ENCODE measurements at regions not wholly inside any gene's neighbourhood (a gene's known extent, or its start where the extent isn't known, plus 50 kb on each side); places are given as distances from the start of the nearest gene placed in this dataset.
"Not testable (repeated sequence)": the region's sequence is repeated elsewhere in the genome, so short reads cannot be mapped to it uniquely, and the experiment has no call there.

DNA sequence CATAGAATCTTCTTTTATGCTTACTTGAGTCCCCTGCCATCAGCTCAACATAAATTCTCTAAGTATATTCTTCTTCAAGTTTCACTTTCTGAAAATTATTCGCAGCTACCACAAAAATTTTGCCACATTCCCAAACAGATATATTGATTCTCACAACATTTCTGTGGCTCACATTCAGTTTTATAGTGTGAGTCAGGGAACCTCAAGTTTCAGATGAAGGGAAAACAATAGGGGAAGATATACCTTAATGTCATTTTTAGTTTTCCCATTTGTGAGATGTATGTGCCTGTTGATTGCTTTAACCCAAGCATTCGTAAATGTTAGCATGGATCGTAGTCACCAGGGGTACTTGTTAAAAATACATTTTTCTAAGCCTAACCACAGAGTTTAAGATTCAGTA, 465.8 kb downstream of the CCER1 start:
- DNase-seq, result no peak

DNA sequence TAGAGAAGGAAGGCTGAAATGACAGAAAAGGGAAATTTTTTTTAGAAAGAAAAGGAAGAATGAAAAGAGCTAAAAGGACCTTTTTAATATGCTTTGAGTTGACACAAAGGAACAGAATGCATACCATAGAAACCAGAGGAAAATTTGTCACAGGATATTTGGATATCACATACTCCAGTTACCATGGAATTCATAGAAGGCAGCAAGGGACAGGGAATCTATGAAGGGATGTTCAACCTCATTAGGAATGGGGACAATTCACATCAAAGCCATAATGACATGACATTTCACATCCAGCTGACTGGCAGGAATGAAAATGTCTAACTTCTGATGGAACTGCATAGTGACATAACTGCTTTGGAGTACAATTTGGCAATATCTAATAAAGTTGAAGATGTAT, 469.4 kb downstream of the CCER1 start:
- DNase-seq, result no peak

- no peak for DNase-seq
These were observed 470.9 kb downstream of the CCER1 start for GRCh38 chr12:90484094-90484493.

- DNase-seq, result no peak
These were observed 473.2 kb downstream of the CCER1 start for GRCh38 chr12:90481748-90482147.

- no peak for DNase-seq
These were observed 475.7 kb downstream of the CCER1 start for GRCh38 chr12:90479237-90479636.

DNA sequence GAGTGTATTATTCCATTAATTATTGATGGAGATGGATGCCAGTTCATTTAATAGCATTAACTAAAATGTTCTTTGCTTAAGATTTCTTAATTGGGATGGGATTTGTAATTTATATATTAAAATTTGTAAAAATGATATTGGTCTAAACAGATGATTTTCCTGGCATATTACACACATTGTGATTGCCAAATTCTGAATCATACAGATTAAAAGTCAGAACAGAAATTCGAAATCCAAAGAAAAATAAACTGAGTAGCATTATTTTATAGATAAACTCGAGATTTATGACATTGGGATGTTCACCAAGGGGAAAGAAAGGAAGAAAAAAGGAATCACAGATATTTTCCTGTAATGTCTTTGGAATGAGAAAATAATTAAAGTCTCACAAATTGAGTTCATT, 481.1 kb downstream of the CCER1 start:
- DNase-seq, result no peak

DNA sequence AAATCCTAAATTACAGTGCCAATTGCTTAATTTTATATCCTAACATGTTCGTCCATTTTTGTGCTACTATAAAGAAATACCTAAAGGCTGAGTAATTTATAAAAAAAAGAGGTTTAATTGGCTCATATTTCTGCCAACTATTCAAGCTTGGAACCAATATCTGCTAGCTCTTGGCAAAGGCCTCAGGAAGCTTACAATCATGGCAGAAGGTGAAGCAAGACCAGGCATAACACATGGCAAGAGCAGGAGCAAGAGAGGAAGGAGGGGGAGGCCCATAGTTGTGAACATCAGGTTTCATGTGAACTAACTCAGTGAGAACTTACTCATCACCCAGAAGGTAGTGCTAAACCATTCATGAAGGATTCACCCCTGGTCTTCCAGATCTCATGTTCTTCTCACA, 494.3 kb downstream of the CCER1 start:
- DNase-seq, result no peak

- no peak for DNase-seq
These were observed 498.7 kb downstream of the CCER1 start for GRCh38 chr12:90456248-90456647.

- no peak for DNase-seq
These were observed 499.2 kb downstream of the CCER1 start for GRCh38 chr12:90455756-90456155.

DNA sequence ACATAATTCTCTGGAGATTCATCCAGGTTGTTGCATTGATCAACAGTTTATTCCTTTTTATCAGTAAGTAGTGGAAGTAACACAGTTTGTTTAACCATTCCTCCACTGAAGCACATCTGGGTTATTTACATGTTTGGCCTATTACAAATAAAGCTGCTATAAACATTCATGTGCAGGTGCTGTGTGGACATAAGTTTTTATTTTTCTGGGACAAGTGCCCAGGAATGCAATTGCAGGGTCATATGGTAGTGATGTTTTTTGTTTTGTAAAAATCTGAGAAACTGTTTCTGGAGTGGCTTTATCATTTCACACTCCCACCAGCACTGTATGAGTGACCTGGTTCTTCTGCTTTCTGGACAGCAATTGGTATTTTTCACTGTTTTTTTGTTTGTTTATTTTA, 505.4 kb downstream of the CCER1 start:
- DNase-seq, result no peak

- not testable (repeated sequence) for DNase-seq
These were observed 511.5 kb downstream of the CCER1 start for GRCh38 chr12:90443466-90443865.

GRCh38 chr12:90441431-90441830, 513.5 kb downstream of the CCER1 start:
- DNase-seq, result no peak

GRCh38 chr12:90428881-90429280, 526.1 kb downstream of the CCER1 start:
- no peak for DNase-seq

DNA sequence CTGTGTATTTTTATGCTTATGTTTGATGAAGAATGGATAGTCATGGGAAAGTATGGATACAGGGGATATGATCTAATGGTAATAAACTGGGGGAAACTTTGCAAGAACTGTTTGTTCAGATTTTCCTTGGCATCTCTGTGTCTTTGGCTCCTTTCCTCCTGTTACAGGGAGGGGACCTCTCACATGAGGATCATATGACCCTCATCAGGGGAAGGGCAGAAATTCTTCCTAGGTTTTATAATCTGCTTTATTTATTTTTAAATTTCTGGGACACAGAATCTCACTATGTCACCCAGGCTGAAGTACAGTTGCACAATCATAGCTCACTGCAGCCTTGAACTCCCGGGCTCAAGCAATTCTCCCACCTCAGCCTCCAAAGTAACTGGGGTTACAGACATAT, 526.5 kb downstream of the CCER1 start:
- no peak for DNase-seq

- DNase-seq, result no peak
These were observed 531.0 kb downstream of the CCER1 start for GRCh38 chr12:90423965-90424364.

DNA sequence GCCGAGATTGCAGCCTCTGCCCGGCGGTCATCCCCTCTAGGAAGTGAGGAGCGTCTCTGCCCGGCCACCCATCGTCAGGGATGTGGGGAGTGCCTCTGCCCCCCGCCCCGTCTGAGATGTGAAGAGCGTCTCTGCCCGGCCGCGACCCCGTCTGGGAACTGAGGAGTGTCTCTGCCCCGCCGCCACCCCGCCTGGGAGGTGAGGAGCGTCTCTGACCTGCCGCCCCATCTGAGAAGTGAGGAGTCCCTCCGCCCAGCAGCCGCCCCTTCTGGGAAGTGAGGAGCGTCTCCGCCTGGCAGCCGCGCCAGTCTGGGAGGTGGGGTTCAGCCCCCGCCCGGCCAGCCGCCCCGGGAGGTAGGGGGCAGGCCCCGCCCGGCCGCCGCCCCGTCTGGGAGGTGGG, 544.0 kb downstream of the CCER1 start:
- DNase-seq, result no peak

DNA sequence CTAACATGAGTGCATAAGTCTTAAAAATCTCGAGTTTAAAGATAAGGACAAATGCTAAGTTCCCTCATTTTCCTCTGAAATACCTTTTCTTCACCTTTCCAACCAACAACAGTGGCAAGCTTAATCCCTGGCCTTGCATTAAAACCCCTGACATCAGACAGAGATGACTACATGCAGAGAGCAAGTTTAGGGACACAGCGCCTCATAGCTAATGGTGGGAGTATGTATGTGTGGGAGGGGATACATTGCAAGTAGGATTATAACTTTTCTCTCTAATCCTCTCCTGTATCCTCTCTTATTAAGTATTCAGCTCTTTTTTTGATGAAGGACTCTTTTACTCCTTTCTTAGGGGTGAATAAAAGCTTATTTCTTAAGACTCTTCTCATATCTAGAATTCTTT, 547.1 kb downstream of the CCER1 start:
- DNase-seq, result no peak

- DNase-seq, result no peak
These were observed 550.9 kb downstream of the CCER1 start for GRCh38 chr12:90404071-90404470.

DNA sequence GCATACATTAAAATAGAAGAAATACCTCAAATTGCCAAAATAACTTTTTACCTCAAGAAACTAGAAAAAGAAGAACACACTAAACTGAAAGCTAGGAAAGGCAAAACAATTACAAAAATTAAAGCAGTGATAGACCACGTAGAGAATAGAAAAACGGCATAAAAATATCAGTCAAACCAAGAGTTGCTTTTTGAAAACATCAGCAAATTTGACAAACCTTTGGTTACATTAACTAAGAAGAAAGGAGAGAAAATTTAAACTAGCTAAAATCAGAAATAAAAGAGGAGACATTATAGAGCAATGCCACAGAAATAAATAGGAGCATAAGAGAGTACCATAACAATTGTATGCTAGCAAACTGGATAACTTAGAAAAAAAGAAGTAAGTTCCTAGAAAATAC, 553.8 kb downstream of the CCER1 start:
- DNase-seq, result no peak

- DNase-seq, result no peak
These were observed 555.6 kb downstream of the CCER1 start for GRCh38 chr12:90399357-90399756.

DNA sequence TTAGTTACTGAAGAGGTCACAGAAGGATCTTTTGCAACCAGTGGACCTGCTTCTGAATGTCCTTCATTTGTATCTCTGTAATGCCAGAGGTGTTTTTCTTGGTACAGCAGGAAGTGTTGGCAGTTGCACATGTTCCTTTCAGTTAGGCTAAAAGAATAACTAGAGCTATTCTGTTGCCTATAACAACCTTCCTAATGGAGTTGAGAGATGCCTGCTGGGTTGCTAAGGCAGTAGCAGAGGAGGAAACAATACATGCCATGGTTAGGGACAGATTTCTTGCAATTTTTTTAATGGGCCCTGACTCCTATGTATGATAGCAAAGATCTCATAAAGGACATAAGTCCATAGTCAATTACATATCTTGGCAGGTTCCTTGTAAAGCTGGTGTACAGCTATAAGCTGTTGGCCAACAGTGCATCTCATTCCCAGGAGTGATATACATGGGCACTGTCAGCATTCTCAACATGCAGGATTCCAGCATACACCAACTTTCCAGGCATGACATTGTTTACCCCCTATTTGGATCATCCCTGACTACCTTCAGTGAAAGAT, 556.6 kb downstream of the CCER1 start:
- no peak for DNase-seq

- DNase-seq, result no peak
These were observed 558.4 kb downstream of the CCER1 start for GRCh38 chr12:90396556-90396955.

DNA sequence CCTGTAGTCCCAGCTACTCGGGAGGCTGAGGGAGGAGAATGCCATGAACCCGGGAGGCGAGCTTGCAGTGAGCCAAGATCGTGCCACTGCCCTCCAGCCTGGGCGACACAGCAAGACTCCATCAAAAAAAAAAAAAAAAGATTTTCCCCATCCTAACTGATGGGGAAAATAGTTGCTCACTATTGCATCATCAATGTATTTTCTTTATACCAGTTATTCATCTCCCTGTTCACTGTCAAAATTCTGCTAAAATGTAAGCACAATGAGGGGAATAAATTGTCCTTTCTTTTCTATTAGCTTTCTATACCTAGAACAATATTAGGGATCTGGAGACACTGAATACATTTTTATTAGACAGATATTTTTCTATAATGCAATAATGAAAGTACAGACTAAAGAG, 561.3 kb downstream of the CCER1 start:
- DNase-seq, result no peak

DNA sequence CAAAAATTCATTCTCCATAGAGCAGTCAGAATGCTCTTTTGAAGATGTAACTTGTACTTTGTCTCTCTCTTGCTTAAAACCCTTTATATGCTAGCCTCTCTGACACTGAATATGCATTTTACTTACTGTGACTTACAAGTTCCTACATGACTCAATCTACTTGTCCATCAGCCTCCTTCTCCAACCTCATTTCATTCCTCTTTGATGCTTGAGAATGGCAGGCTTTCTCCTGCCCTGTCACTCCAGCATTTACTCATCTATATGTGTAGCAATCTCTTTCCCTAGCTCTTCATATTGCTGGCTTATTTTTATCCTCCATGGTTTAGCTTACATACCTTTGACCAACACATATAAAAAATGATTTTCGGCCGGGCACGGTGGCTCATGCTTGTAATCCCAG, 561.9 kb downstream of the CCER1 start:
- DNase-seq, result no peak

- DNase-seq, result no peak
These were observed 564.0 kb downstream of the CCER1 start for GRCh38 chr12:90390947-90391346.

- no peak for DNase-seq
These were observed 586.9 kb downstream of the CCER1 start for GRCh38 chr12:90368081-90368480.
